NCI-H1930 (cell line): ENCODE measurements at regions not wholly inside any gene's neighbourhood (a gene's known extent, or its start where the extent isn't known, plus 50 kb on each side); places are given as distances from the start of the nearest gene placed in this dataset.
"Not testable (repeated sequence)": the region's sequence is repeated elsewhere in the genome, so short reads cannot be mapped to it uniquely, and the experiment has no call there.

Experiments used
- DNase-seq, 2 experiments: peaks; one replicate each; lab custom pipeline; 2025; lab: John Stamatoyannopoulos, UW

DNA sequence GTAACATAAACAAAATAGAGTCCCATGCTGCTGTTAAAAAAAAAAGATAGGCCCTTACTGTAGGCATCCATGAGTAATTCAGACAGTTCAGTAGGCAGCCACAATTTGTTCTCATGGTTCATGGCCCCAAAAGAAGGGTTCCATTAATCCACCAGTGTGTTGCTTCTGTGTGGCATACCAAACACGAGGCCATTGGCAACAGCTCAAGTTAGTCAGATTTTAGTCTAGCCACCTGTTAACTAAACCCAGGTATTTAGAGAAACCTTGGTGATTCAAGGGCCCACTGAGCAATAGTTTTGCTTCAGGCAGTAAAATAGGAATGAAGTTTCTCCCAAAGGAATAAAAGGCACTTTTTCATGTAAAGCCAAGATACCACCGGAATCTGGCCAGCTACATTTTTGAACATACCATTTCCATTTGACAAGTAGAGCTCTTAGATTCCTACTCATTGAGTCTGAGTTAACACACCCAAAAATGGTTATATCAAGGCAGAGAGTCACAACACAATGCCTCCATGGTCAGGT, 80.1 kb upstream of the SRD5A2 start:
- DNase-seq: no peak

DNA sequence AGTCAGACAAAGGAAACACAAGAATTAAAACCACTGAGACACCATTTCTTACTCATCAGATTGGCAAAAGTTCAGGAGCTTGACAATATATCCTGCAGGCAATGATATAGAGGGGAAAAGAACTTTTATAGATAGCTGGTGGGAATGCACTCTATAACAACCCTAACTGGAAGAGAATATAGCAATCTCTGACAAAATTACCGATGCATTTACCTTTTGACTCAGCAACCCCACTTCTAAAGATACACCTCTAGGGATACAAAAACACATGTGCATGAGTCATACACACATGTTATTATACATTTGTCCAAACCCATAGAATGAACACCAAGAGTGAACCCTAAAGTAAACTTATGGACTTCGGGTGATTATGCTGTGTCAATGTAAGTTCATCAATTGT, 79.4 kb upstream of the SRD5A2 start:
- no peak for DNase-seq

DNA sequence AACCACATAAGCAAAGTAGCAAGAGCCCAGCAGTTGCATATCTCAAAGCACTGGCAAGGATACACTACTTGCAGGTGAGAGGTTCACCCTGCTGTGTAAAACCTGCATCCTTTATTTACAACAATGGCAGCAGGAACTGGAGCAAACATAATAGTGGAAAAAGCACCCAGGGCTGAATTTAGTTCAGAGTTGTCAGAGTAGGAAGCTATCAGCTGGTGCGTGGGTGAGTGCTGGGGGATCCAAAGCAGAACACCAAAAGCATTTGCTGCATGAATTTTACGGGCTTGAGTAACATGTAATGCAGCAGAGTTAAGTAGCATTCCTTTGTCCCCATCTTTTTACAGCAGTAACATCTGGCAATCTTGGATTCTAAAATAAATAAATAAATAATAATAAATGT, 73.5 kb upstream of the SRD5A2 start:
- no peak for DNase-seq

DNA sequence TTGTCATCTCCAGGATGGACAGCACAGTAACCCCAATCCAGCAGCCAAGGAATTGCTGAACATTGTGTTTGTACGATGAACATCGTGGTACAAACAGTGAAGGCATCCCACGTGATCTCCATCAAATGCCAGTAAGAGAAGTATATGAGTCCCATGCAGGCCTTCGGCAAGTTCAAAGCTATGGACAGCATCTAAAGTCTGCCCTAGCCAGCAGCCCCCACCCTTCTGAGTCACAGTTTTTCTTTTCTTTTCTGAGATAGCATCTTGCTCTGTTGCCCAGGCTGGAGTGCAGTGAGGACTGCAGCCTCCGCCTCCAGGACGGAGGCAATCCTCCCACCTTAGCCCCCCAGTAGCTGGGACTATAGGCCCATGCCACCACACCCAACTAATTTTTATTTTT, 71.0 kb upstream of the SRD5A2 start:
- no peak for DNase-seq

DNA sequence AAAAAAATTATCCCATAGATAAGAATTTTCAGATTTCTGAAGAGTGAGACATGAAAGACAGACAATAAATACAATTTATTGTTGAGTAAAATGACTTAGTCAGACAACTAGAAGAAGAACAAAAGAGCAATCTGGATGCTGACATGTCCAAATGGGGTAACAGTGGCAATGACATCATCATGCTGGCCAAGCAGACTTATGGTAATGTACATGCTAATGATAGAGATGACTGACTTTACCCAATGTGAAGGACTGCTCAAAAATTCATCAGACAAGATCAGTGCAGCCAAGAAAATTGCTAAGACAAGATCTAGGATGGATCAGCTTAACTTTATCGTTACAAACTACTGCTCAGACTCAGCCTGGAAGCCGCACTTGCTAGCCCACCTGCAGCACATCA, 70.5 kb upstream of the SRD5A2 start:
- DNase-seq: no peak

DNA sequence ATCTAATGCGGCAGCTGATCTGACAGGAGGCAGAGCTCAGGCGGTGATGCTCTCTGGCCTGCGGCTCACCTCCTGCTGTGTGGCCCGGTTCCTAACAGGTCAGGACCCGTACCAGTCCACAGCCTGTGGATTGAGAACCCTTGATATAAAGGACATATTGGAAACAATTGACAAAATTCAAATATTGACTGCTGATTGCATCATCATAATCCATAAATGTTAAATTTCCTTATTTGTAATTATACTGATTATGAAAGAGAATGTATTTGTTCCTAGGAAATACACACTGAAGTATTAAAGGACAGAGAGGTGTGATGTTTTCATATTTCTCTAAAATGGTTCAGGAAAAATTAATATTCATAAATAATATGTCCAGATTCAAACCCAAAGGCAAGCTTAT, 63.8 kb upstream of the SRD5A2 start:
- no peak for DNase-seq

DNA sequence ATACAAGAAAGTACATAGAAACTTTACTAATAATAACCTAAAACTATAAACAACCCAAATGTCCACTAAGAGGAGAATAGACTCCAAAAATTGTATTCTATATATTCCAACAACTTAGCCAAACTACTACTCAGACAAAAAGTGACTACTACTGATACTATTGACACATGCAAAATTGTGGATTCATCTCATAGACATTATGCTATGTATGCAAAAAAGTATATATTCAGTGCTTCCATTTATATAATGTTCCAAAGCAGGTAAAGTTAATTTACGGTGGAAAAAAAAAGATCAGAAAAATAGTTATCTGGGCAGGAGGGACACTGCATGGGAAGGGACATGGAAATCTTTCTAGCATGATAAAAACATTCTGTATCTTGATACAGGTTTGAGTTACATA, 62.0 kb upstream of the SRD5A2 start:
- DNase-seq: no peak

DNA sequence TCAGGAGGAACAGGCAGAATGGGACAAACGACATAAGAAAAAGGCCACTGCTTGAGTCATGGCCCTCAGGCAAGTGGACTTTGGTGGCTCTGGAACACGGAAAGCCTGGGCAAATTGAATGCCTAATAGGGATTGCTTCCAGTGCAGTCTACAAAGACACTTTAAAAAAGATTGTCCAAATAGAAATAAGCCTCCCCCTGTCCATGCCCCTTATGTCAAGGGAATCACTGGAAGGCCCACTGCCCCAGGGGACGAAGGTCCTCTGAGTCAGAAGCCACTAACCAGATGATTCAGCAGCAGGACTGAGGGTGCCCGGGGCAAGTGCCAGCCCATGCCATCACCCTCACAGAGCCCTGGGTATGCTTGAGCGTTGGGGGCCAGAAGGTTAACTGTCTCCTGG, 51.5 kb upstream of the SRD5A2 start:
- DNase-seq: not testable (repeated sequence)
